MM.1S (cell line): ENCODE measurements at regions not wholly inside any gene's neighbourhood (a gene's known extent, or its start where the extent isn't known, plus 50 kb on each side); places are given as distances from the start of the nearest gene placed in this dataset.
"Not testable (repeated sequence)": the region's sequence is repeated elsewhere in the genome, so short reads cannot be mapped to it uniquely, and the experiment has no call there.

Source experiments
- DNase-seq: peaks from one replicate; pipeline ENCODE4 v3.0.0-alpha.2; 2015
- H2AFZ ChIP-seq: fragments of 300-600 bp; sonication (generic); 2 replicates; pipeline ENCODE4 v1.6.0; 2016; ENCODE audit warnings: antibody characterized with exemption, low read length
- H3F3A ChIP-seq: fragments of 300-600 bp; sonication (generic); 2 replicates; pipeline ENCODE4 v1.6.1; 2016; ENCODE audit warnings: mild to moderate bottlenecking, antibody characterized with exemption, low read length, moderate library complexity, mixed read lengths; ENCODE audit not compliant: insufficient read depth
- H3K27ac ChIP-seq: fragments of 300-600 bp; sonication (generic); 2 replicates; pipeline ENCODE4 v1.5.1; 2016; ENCODE audit warnings: mild to moderate bottlenecking, low read length
- H3K27me3 ChIP-seq: fragments of 300-600 bp; sonication (generic); replicated peaks from 2 replicates; pipeline ENCODE4 v1.6.0; 2016; ENCODE audit warnings: low read length; ENCODE audit not compliant: insufficient read depth
- H3K36me3 ChIP-seq: fragments of 300-600 bp; sonication (generic); replicated peaks from 2 replicates; pipeline ENCODE4 v1.6.1; 2016; ENCODE audit warnings: mild to moderate bottlenecking, low read length, mixed read lengths; ENCODE audit not compliant: insufficient read depth
- H3K4me1 ChIP-seq: fragments of 300-600 bp; sonication (generic); 2 replicates; pipeline ENCODE4 v1.6.1; 2016; ENCODE audit warnings: low read length, mixed read lengths
- H3K4me2 ChIP-seq: fragments of 300-600 bp; sonication (generic); 2 replicates; pipeline ENCODE4 v1.6.0; 2016; ENCODE audit warnings: low read depth, low read length
- H3K4me3 ChIP-seq: fragments of 300-600 bp; sonication (generic); 2 replicates; pipeline ENCODE4 v1.5.1; 2016; ENCODE audit warnings: low read length, mixed read lengths
- H3K79me2 ChIP-seq: fragments of 300-600 bp; sonication (generic); 2 replicates; pipeline ENCODE4 v1.6.1; 2016; ENCODE audit warnings: mixed run types, low read length, mixed read lengths
- H3K9ac ChIP-seq: fragments of 300-600 bp; sonication (generic); 2 replicates; pipeline ENCODE4 v1.6.1; 2016; ENCODE audit warnings: low read length, mixed read lengths
- H3K9me2 ChIP-seq: fragments of 300-600 bp; sonication (generic); replicated peaks from 2 replicates; pipeline ENCODE4 v1.6.1; 2016; ENCODE audit warnings: mild to moderate bottlenecking, low read length, mixed read lengths; ENCODE audit not compliant: insufficient read depth
- H3K9me3 ChIP-seq: fragments of 300-600 bp; sonication (generic); replicated peaks from 2 replicates; pipeline ENCODE4 v1.6.1; 2016; ENCODE audit warnings: mild to moderate bottlenecking, low read length, mixed read lengths; ENCODE audit not compliant: insufficient read depth
- H4K20me1 ChIP-seq: fragments of 300-600 bp; sonication (generic); 2 replicates; pipeline ENCODE4 v1.6.1; 2016; ENCODE audit warnings: mild to moderate bottlenecking, low read length, moderate library complexity, mixed read lengths; ENCODE audit not compliant: insufficient read depth
- EZH2 ChIP-seq: fragments of 300-600 bp; sonication (generic); optimal IDR thresholded peaks from 2 replicates; pipeline ENCODE3; 2017; ENCODE audit warnings: low read depth, mild to moderate bottlenecking, antibody characterized with exemption, low read length, mixed read lengths
- EZH2phosphoT487 ChIP-seq: fragments of 300-600 bp; sonication (generic); IDR thresholded peaks from 2 replicates; pipeline ENCODE4 v1.6.1; 2018; ENCODE audit warnings: antibody characterized with exemption, low read length
- TF ChIP-seq, protein P1 (sequence below): fragments of 300-600 bp; sonication (generic); IDR thresholded peaks from 2 replicates; pipeline ENCODE4 v1.5.1; 2016; ENCODE audit warnings: antibody characterized with exemption, low read length, mixed read lengths

DNA sequence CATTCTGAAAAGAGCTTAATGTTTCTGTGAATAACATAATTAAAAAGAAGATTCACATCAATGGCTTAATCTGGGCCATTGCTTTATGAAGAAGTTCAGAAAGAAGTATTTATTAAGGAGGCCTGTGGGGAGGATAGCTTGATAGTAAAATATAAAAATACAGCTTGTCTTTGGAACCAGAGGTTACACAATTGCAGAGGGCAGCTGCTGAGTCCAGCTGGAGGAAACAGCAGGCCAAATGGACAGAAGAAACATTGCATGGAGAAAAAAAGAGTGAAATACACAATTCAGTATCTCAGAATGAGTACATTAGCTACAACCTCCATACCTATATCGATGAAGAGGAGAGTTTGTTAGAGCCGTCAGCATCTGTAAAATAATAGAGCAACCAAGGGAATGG is 148.0 kb upstream of the NPY2R start:
- Histone ChIP-seq H4K20me1 (no peaks in the 10 kb centered on the region), H3F3A (no peaks in the 10 kb centered on the region), H3K4me1 (no peaks in the 10 kb centered on the region), H2AFZ (no peak overlapping the region), H3K4me2 (no peak overlapping the region), H3K9me3 (no peaks in the 10 kb centered on the region), H3K27me3 (no peaks in the 10 kb centered on the region), H3K36me3 (no peaks in the 10 kb centered on the region), H3K9ac (no peak overlapping the region), H3K79me2 (no peaks in the 10 kb centered on the region), H3K9me2 (no peaks in the 10 kb centered on the region), H3K4me3 (no peak overlapping the region), H3K27ac (no peak overlapping the region)
- no peak for DNase-seq
- TF ChIP-seq EZH2 (no peak), EZH2phosphoT487 (no peak)
- TF ChIP-seq, protein P1, sequence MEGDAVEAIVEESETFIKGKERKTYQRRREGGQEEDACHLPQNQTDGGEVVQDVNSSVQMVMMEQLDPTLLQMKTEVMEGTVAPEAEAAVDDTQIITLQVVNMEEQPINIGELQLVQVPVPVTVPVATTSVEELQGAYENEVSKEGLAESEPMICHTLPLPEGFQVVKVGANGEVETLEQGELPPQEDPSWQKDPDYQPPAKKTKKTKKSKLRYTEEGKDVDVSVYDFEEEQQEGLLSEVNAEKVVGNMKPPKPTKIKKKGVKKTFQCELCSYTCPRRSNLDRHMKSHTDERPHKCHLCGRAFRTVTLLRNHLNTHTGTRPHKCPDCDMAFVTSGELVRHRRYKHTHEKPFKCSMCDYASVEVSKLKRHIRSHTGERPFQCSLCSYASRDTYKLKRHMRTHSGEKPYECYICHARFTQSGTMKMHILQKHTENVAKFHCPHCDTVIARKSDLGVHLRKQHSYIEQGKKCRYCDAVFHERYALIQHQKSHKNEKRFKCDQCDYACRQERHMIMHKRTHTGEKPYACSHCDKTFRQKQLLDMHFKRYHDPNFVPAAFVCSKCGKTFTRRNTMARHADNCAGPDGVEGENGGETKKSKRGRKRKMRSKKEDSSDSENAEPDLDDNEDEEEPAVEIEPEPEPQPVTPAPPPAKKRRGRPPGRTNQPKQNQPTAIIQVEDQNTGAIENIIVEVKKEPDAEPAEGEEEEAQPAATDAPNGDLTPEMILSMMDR = no peak

DNA sequence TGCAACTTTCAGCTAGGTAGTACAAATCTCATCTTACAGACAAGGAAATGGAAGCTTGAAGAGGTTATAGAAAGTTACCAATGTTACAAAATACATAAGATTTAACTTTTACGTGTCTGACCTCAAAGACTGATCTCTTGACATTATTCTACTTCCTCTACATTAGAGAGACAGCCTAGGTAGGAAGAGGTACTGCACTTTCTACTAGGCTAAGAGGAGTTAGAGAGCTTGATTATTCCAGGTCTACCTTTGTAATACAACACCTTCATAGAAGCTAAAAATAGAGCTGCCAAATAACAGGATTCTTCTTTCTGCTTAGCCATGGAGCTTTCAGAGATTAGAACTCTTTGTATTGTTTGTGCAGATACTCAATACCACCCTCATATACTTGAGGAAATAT is 147.6 kb upstream of the NPY2R start:
- Histone ChIP-seq H3K9me2 (no peaks in the 10 kb centered on the region), H2AFZ (no peak overlapping the region), H4K20me1 (no peaks in the 10 kb centered on the region), H3K27me3 (no peaks in the 10 kb centered on the region), H3K36me3 (no peaks in the 10 kb centered on the region), H3K4me1 (no peaks in the 10 kb centered on the region), H3K27ac (no peak overlapping the region), H3K79me2 (no peaks in the 10 kb centered on the region), H3F3A (no peaks in the 10 kb centered on the region), H3K4me2 (no peak overlapping the region), H3K9me3 (no peaks in the 10 kb centered on the region), H3K9ac (no peak overlapping the region), H3K4me3 (no peak overlapping the region)
- no peak for DNase-seq
- no peak for TF ChIP-seq EZH2
- no peak for TF ChIP-seq EZH2phosphoT487
- TF ChIP-seq, protein P1 = no peak

DNA sequence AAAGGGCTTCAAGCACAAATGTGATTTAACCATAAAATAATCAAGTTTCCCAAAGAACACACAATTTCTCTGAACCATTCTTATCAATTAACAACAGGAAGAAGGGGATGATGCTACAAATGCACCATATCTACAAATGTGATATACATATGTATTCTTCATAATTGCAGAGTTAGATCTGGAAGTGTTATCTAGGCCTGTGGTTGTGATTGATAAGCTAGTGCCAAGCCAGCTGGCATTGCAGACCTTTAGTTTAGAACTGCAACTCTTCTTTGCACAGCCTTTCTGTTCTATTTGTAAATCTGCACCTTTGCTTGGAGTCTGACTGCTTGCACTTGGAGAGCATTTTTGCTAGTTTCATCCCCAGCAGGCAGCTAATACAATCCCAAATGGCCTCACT is 145.5 kb upstream of the NPY2R start:
- Histone ChIP-seq H3K9me2 (no peaks in the 10 kb centered on the region), H3K36me3 (no peaks in the 10 kb centered on the region), H3K9ac (no peak overlapping the region), H3K4me1 (no peaks in the 10 kb centered on the region), H3K27ac (no peak overlapping the region), H3K4me2 (no peak overlapping the region), H3K79me2 (no peaks in the 10 kb centered on the region), H3F3A (no peaks in the 10 kb centered on the region), H3K9me3 (no peaks in the 10 kb centered on the region), H3K27me3 (no peaks in the 10 kb centered on the region), H4K20me1 (no peaks in the 10 kb centered on the region), H2AFZ (no peak overlapping the region), H3K4me3 (no peak overlapping the region)
- no peak for DNase-seq
- TF ChIP-seq EZH2 (no peak), EZH2phosphoT487 (no peak)
- TF ChIP-seq, protein P1 = no peak

DNA sequence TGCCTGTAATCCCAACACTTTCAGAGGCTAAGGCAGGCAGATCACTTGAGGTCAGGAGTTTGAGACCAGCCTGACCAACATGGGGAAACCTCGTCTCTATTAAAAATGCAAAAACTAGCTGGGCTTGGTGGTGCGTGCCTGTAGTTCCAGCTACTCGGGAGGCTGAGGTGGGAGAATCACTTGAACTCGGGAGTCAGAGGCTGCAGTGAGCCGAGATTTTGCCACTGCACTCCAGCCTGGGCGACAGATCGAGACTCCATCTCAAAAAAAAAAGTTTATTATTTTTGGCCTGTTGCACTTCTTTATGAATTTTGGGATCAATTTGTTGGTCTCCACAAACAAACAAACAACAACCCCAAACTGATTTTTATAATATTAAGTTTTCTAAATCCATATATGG is 143.5 kb upstream of the NPY2R start:
- H3K4me1 ChIP-seq, H3K36me3 ChIP-seq, H3K79me2 ChIP-seq, H3K9ac ChIP-seq, H2AFZ ChIP-seq, H3F3A ChIP-seq, DNase-seq, H3K4me3 ChIP-seq, H3K4me2 ChIP-seq, H3K27ac ChIP-seq, H4K20me1 ChIP-seq, H3K9me3 ChIP-seq, H3K9me2 ChIP-seq, H3K27me3 ChIP-seq: not testable (repeated sequence)
